HS-5 (cell line): ENCODE measurements at regions not wholly inside any gene's neighbourhood (a gene's known extent, or its start where the extent isn't known, plus 50 kb on each side); places are given as distances from the start of the nearest gene placed in this dataset.

Experiments
- DNase-seq: peaks from one replicate; pipeline ENCODE4 v3.0.0-alpha.2; 2012; ENCODE audit warnings: low read depth

DNA sequence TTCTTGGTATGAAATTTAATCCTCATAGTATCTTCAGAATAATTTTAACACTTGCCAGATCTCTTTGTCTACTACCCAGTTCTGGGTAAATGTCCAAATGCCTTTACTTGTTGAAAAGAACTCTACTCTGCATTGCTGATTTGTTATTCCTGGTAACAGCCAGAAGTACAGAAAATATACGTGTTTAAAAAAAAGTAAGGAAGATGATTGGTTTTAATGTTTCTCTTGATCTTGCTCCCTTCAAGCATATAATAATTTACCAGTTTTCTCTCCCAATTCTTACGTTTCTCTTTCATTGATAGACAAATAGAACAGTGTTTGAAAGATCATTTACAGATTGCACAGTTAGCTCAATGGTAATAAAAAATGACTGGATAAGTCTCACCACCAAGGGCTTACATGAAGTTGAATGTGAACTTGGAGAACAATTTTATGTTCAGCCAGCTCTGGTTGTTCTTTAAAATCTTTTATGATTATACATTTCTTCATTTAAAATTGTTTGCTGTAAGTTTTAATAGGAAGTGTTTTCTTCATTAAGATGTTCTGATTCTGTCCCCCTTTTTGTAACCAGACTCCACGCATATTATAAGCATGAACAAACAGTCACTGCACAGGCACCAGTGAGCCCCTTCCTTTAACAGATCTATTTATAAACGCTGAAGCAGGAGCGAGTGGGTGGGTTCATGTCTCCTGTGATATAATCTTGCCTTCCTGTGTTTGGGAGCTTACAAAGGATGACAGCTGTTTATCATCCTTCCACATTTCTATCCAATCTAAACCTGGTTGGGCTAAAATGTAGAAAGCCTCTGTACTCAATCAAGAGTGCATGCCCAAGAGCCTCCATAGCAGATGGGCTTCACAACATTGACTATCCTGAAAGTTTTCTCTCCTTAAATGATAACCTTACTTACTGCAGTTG lies 299.5 kb downstream of the PRL start:
- DNase-seq = no peak

DNA sequence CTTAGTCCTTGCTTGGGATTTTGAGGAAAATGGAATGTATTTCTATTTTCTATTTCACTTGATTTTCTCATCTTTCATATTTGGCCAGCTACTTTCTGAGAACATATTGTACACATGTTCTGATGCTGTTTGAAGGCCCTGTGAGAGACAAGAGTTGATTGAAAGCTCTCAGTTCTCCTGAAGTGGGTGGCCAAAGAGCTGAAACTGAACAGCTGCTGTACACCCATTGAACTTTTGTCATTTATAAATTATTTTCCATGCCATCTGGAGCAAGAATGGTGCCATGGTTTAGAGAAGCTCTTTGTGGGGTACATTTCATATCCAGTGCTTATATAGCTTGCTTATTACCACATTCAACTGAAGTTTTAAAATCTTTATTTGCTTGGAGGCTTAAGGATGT lies 298.3 kb downstream of the PRL start:
- DNase-seq = no peak

- DNase-seq = peak; percentile 15
These were observed 297.8 kb downstream of the PRL start for GRCh38 chr6:21999012-21999528.

GRCh38 chr6:21999741-22000140 lies 297.1 kb downstream of the PRL start:
- no peak for DNase-seq

DNA sequence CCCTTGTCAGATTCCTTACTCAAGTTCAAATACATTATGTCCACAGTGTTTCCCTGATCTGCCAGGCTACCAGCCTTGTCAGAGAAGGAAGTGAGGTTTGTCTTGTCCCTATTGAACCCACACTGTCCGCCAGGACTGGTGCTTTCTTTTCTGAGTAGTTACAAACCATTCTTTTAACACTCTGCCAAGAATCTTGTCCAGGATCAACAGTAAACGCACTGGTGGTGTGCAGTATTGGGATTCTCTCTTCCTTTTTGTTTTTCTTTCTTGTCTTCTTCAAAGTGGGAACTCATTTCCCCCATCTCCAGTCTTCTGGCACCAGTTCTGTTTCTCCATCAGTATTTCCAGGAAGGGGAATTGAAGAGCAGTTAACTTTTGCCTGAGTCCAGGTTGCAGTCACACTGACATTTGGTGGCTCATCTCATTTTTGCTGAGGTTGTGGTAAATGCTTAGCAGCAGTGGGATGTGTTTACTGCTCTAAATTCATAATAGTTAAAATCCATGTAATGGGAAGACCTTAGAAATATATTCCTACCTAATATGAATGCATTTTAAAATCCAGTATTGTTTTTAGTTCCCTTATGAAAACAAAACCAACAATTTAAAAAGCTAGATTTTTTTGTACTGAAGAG lies 295.3 kb downstream of the PRL start:
- DNase-seq = no peak

GRCh38 chr6:22003287-22003686 lies 293.5 kb downstream of the PRL start:
- DNase-seq = no peak

GRCh38 chr6:22006795-22007194 lies 290.0 kb downstream of the PRL start:
- no peak for DNase-seq

- DNase-seq = no peak
These were observed 289.4 kb downstream of the PRL start for GRCh38 chr6:22007469-22007868.

DNA sequence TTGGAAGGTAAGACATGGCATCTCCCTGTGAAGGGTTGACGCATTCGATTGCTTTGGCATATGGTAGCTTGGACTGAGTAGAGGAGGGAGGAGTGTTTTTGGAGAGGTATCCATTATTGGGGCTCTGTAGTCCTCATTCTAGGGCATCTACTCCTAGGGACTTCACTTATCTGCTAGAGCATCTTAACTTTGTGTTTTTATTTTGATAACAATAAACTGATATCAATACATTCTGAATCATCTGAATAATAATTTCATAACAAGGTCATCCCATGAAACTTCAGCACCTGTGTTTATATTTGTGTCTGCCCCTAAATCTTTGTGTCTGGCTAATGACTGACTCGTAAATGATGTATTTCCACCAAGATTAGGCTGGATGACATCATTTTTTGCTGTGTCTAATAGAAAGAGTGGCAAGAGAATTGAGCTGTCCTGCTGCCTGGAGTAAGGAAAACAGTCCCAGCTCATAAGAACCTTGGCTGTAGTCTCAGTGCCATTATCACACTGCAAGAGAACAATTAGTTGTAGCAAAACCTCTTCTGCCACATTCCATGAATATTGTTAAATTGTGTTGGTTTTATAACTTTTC lies 288.5 kb downstream of the PRL start:
- no peak for DNase-seq

GRCh38 chr6:22010102-22010501 lies 286.7 kb downstream of the PRL start:
- no peak for DNase-seq

- DNase-seq = no peak
These were observed 281.6 kb downstream of the PRL start for GRCh38 chr6:22015216-22015615.

GRCh38 chr6:22015944-22016343 lies 280.9 kb downstream of the PRL start:
- no peak for DNase-seq

DNA sequence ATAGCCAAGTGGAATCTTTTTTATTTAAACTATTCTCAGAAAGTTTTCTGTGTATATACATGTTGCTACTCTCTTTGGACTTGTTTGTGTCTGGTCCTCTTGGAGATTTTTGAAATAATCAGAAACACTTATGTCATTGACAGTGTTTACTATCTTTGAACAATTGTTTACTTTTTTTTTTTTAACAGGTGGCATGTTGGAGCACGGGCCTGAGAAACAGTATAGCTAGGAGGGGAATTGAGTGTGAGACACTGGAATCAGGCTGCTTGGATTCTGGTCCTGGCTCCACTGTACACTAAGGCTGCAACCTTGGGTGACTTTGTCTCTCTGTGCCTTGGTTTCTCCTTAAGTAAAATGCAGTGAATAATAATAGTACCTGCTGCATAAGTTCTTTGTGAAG lies 279.6 kb downstream of the PRL start:
- no peak for DNase-seq

GRCh38 chr6:22017766-22018165 lies 279.1 kb downstream of the PRL start:
- DNase-seq = no peak

DNA sequence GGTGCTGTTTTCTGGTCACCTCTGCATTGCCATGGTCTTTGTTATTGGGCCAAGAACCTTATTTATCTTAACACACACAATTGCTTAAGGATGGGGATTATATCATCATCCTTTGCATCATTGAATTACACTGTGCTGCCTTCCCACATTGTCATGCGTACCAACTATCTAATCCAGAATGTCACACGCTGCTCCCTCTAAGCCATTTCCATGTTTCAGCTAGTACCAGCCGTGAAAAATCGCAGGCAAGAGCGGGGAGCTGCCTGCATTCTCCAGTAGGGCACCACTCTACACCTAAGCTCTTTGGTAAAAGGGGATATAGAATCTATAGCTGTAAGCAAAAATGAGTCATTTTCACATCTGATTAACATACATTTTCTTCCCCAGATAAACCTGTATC lies 277.0 kb downstream of the PRL start:
- no peak for DNase-seq

DNA sequence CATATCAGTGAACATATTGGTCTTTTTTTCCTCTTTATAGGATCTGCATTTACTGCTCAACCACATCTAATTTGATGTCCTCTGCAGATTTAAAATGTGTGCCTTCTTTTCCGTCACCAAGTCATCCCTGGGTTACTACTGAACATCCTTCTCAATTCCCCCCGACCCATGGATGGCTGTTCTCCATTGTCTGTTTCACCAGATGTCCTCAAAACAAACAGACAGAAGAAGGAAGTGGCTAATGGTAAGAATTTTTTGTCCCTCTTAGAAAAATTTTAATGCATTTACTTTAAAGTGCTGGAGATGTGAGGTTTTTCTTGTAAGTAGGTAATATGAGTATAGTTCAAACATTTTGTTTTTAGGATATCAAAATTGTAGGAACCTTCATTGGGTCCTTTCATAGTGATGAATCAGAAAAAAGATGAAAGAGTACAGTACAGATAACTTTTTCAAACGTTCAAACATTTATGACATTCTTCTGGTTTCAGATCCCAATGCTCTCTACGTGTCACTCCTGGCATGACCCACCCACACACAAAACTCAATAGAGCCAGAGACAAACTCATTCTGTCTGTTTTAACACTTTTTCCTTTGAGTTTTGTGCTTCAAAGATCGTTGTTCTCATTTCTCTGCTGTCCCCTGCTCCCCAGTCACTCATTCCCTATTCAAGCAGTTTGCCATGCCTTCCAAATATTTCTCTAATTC lies 276.4 kb downstream of the PRL start:
- no peak for DNase-seq

- DNase-seq = no peak
These were observed 274.9 kb downstream of the PRL start for GRCh38 chr6:22021966-22022365.

DNA sequence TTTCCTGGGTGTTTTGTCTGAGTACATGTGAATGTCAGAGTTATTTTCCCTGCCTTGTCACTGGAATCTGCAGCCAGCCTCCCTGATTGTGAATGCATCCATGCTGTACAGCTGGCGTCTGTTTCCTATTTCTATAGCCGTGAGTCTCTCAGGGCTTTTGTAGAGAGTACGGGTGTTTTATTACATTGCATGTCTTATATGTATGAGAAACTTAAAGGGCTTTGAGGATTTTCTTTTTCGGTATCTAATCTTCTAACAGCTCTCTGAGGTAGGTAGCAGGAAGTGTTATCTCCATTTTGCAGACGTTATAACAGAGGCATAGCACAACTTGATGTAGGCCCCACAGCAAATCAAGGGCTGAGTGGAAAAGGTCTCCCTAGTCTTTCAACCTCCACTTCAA lies 272.9 kb downstream of the PRL start:
- DNase-seq = no peak

DNA sequence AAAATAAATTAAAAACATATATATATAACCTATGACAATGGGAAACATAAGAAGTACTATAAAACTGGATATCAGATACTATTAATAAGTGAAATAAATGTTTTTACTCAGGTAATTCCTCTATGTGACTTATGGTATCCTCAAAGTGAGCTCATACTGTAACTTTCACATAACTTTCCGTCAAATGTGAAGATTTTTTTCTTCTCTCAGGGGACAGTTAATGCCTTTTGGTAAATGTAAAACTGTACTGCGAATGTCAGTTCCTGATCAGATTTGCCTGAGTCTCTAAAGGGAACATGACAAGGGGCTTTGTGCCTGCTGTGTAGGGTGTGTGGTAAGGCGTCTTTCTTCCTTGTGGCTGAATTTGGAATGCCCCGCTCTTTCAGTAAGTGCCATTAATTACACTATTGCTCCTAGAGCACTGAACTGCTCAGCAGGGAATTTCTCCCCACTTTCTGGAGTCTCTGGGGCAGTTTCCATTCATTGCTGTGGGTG lies 271.8 kb downstream of the PRL start:
- no peak for DNase-seq

DNA sequence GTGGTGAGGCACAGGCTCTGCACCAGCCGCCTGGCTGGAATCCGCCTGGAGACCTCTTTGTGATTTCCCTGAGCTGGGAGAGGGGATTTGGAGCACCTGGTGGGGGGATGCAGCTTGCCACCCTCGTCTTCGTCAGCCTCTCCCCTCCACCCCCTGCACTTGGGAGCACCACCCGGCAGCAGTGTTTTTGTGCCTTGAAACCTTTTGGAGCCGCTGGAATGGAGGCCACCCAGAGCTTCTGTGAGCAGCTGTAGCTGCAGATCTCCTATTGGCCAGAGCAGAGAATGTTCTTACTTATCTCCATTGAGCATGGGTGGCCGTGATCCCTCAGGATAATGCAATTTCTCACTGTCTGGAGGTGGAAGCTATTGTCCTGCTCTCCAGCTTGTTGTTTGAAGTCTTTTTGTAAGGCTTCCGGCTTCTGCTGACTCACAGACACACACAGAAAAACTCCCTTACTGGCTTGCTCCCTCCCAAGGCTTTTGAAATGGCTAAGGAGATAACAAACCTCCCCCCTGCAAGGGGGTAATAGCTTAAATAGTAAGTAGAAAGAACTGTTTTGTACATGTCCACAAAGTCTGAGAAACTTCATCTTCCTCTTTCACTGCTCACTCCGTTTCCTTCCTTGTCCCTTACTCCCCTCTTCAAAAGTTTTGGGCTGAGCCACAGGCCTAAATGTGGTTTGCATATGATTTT lies 271.2 kb downstream of the PRL start:
- DNase-seq = no peak

GRCh38 chr6:22026164-22026678 lies 270.6 kb downstream of the PRL start:
- DNase-seq = no peak
